ENCODE measurements at regions not wholly inside any gene's neighbourhood (a gene's known extent, or its start where the extent isn't known, plus 50 kb on each side); places are given as distances from the start of the nearest gene placed in this dataset.

- H3K27me3 ChIP-seq (ENCODE audit: low read depth, low read length) = no peaks in the 10 kb centered on the region
- no peaks in the 10 kb centered on the region for H3K9me3 ChIP-seq (ENCODE audit: insufficient read depth, low read length)
- H3K9ac ChIP-seq (ENCODE audit: low read length) = no peak overlapping the region
- H3K27ac ChIP-seq (ENCODE audit: low read length) = no peak overlapping the region
- TF ChIP-seq EZH2phosphoT487 (IDR thresholded peaks at IDR 0.05; ENCODE audit: low read depth) = no peak
- TF ChIP-seq CTCF (IDR thresholded peaks at IDR 0.05; ENCODE audit: low read depth, low read length) = no peak
- H2AFZ ChIP-seq (ENCODE audit: low read depth, low read length) = no peak overlapping the region
- no peak overlapping the region for H3K4me3 ChIP-seq (ENCODE audit: low read length)
- no peak overlapping the region for H3K4me2 ChIP-seq (ENCODE audit: low read length)
- no peaks in the 10 kb centered on the region for H4K20me1 ChIP-seq (ENCODE audit: insufficient read depth, low read length)
- no peaks in the 10 kb centered on the region for H3K4me1 ChIP-seq (ENCODE audit: low read length)
- H3K79me2 ChIP-seq (ENCODE audit: low read length) = no peaks in the 10 kb centered on the region
- H3K36me3 ChIP-seq (replicated peaks; ENCODE audit: low read depth, low read length) = no peaks in the 10 kb centered on the region
Measured at GRCh38 chr10:129134371-129134770, 332.7 kb upstream of the MGMT start.

- Histone ChIP-seq H3K36me3 (replicated peaks; ENCODE audit: low read depth, low read length) (no peaks in the 10 kb centered on the region), H3K27me3 (ENCODE audit: low read depth, low read length) (no peaks in the 10 kb centered on the region), H2AFZ (ENCODE audit: low read depth, low read length) (no peak overlapping the region), H3K27ac (ENCODE audit: low read length) (no peak overlapping the region), H3K4me3 (ENCODE audit: low read length) (no peak overlapping the region), H3K79me2 (ENCODE audit: low read length) (no peaks in the 10 kb centered on the region), H3K4me2 (ENCODE audit: low read length) (no peak overlapping the region), H3K9ac (ENCODE audit: low read length) (no peak overlapping the region), H3K4me1 (ENCODE audit: low read length) (no peaks in the 10 kb centered on the region), H4K20me1 (ENCODE audit: insufficient read depth, low read length) (no peaks in the 10 kb centered on the region), H3K9me3 (ENCODE audit: insufficient read depth, low read length) (no peaks in the 10 kb centered on the region)
- TF ChIP-seq EZH2phosphoT487 (IDR thresholded peaks at IDR 0.05; ENCODE audit: low read depth) (no peak), CTCF (IDR thresholded peaks at IDR 0.05; ENCODE audit: low read depth, low read length) (no peak)
Measured at GRCh38 chr10:129135624-129136023, 331.4 kb upstream of the MGMT start.

- no peaks in the 10 kb centered on the region for H3K27me3 ChIP-seq (ENCODE audit: low read depth, low read length)
- no peaks in the 10 kb centered on the region for H3K79me2 ChIP-seq (ENCODE audit: low read length)
- no peak for TF ChIP-seq EZH2phosphoT487 (IDR thresholded peaks at IDR 0.05; ENCODE audit: low read depth)
- TF ChIP-seq CTCF (IDR thresholded peaks at IDR 0.05; ENCODE audit: low read depth, low read length) = no peak
- H3K4me3 ChIP-seq (ENCODE audit: low read length) = no peak overlapping the region
- no peak overlapping the region for H3K9ac ChIP-seq (ENCODE audit: low read length)
- H2AFZ ChIP-seq (ENCODE audit: low read depth, low read length) = no peak overlapping the region
- H3K27ac ChIP-seq (ENCODE audit: low read length) = no peak overlapping the region
- H3K4me1 ChIP-seq (ENCODE audit: low read length) = no peaks in the 10 kb centered on the region
- no peak overlapping the region for H3K4me2 ChIP-seq (ENCODE audit: low read length)
- no peaks in the 10 kb centered on the region for H3K9me3 ChIP-seq (ENCODE audit: insufficient read depth, low read length)
- no peaks in the 10 kb centered on the region for H4K20me1 ChIP-seq (ENCODE audit: insufficient read depth, low read length)
- no peaks in the 10 kb centered on the region for H3K36me3 ChIP-seq (replicated peaks; ENCODE audit: low read depth, low read length)
Measured at GRCh38 chr10:129136074-129136473, 331.0 kb upstream of the MGMT start.

- Histone ChIP-seq H3K36me3 (replicated peaks; ENCODE audit: low read depth, low read length) (no peaks in the 10 kb centered on the region), H3K9ac (ENCODE audit: low read length) (no peak overlapping the region), H3K9me3 (ENCODE audit: insufficient read depth, low read length) (no peaks in the 10 kb centered on the region), H3K27ac (ENCODE audit: low read length) (no peak overlapping the region), H3K4me2 (ENCODE audit: low read length) (no peak overlapping the region), H3K4me3 (ENCODE audit: low read length) (no peak overlapping the region), H2AFZ (ENCODE audit: low read depth, low read length) (no peak overlapping the region), H3K4me1 (ENCODE audit: low read length) (no peaks in the 10 kb centered on the region), H3K27me3 (ENCODE audit: low read depth, low read length) (no peaks in the 10 kb centered on the region), H3K79me2 (ENCODE audit: low read length) (no peaks in the 10 kb centered on the region), H4K20me1 (ENCODE audit: insufficient read depth, low read length) (no peaks in the 10 kb centered on the region)
- TF ChIP-seq CTCF (IDR thresholded peaks at IDR 0.05; ENCODE audit: low read depth, low read length) (no peak), EZH2phosphoT487 (IDR thresholded peaks at IDR 0.05; ENCODE audit: low read depth) (no peak)
Measured at GRCh38 chr10:129136951-129137350, 330.1 kb upstream of the MGMT start.

Measured in OCI-LY3 (cell line).